ENCODE measurements at regions not wholly inside any gene's neighbourhood (a gene's known extent, or its start where the extent isn't known, plus 50 kb on each side); places are given as distances from the start of the nearest gene placed in this dataset.

DNA sequence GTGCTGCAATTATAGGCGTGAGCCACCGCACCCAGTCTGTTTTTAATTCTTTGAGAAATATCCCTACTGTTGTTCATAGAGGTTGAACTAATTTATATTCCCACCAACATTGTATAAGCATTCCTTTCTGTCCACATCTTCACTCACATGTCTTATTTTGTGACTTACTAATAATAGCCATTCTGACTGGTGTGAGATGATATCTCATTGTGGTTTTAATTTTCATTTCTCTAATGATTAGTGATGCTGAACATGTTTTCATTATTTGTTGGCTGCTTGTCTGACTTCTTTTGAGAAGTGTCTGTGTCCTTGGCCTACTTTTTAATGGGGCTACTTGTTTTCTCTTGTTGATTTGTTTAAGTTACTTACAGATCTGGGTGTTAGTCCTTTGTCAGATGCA is 310.9 kb upstream of the MAOA start:
- no peak for DNase-seq (ENCODE audit: low spot score)
- no peak overlapping the region for H3K4me3 Mint-ChIP-seq (ENCODE audit: unreplicated experiment)
- H3K9me3 Mint-ChIP-seq (ENCODE audit: low read depth) = peaks cover 2% of the 10 kb centered on the region
- TF ChIP-seq, protein P1, sequence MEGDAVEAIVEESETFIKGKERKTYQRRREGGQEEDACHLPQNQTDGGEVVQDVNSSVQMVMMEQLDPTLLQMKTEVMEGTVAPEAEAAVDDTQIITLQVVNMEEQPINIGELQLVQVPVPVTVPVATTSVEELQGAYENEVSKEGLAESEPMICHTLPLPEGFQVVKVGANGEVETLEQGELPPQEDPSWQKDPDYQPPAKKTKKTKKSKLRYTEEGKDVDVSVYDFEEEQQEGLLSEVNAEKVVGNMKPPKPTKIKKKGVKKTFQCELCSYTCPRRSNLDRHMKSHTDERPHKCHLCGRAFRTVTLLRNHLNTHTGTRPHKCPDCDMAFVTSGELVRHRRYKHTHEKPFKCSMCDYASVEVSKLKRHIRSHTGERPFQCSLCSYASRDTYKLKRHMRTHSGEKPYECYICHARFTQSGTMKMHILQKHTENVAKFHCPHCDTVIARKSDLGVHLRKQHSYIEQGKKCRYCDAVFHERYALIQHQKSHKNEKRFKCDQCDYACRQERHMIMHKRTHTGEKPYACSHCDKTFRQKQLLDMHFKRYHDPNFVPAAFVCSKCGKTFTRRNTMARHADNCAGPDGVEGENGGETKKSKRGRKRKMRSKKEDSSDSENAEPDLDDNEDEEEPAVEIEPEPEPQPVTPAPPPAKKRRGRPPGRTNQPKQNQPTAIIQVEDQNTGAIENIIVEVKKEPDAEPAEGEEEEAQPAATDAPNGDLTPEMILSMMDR (IDR thresholded peaks at IDR 0.05) = no peak
- peaks cover 2% of the 10 kb centered on the region for H3K27me3 Mint-ChIP-seq (ENCODE audit: low read depth)
- no peaks in the 10 kb centered on the region for H3K36me3 Mint-ChIP-seq (ENCODE audit: low read depth)
- H3K4me1 Mint-ChIP-seq (ENCODE audit: low read depth) = no peaks in the 10 kb centered on the region
- H3K27ac Mint-ChIP-seq (ENCODE audit: unreplicated experiment) = no peak overlapping the region

DNA sequence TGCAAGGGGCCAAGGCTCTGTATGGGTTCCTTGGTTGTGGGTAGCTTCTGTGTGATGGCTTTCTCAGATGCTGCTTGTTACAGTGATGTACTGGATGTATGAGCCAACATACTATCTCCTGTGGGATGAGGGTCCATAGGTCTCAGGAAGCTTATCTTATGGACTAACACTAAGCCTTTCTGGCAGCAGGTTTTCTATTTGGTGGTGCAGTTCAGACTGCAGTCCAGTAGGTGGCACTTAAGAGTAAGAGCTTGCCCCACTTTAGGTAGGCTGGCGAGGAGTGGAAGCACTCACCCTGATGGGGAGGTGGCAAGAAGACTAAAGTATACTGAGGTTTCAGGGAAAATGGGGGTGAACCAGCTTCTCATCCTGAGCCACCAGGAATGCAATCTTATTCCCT is 306.7 kb upstream of the MAOA start:
- DNase-seq (ENCODE audit: low spot score) = no peak
- H3K27ac Mint-ChIP-seq (ENCODE audit: unreplicated experiment) = no peak overlapping the region
- H3K9me3 Mint-ChIP-seq (ENCODE audit: low read depth) = no peaks in the 10 kb centered on the region
- TF ChIP-seq, protein P1 (IDR thresholded peaks at IDR 0.05) = peak; percentile 67
- no peaks in the 10 kb centered on the region for H3K4me1 Mint-ChIP-seq (ENCODE audit: low read depth)
- H3K4me3 Mint-ChIP-seq (ENCODE audit: unreplicated experiment) = no peak overlapping the region
- peaks cover 2% of the 10 kb centered on the region for H3K27me3 Mint-ChIP-seq (ENCODE audit: low read depth)
- no peaks in the 10 kb centered on the region for H3K36me3 Mint-ChIP-seq (ENCODE audit: low read depth)

DNA sequence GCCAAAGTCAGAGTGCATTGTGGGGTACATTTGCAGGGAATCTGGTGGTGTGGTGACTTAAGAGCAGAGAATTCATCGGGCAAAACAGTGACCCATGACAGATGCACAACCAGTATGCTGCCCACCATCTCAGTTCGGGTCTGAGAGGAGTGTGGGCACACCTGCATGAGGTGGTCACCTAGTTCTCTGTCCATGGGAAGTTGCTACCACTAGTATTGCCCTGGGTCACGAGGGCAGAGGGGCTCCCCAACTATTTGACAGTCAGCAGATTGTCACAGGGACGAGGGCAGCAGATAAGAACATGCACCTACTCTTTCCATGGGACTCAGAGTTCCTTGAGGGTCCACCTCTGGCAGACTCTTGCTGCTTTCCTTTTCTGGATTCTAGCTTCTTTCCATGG is 305.2 kb upstream of the MAOA start:
- Mint-ChIP-seq H3K9me3 (ENCODE audit: low read depth) (no peaks in the 10 kb centered on the region), H3K4me3 (ENCODE audit: unreplicated experiment) (no peak overlapping the region), H3K36me3 (ENCODE audit: low read depth) (no peaks in the 10 kb centered on the region), H3K27me3 (ENCODE audit: low read depth) (peaks cover 2% of the 10 kb centered on the region), H3K27ac (ENCODE audit: unreplicated experiment) (no peak overlapping the region), H3K4me1 (ENCODE audit: low read depth) (no peaks in the 10 kb centered on the region)
- DNase-seq (ENCODE audit: low spot score) = no peak
- TF ChIP-seq, protein P1 (IDR thresholded peaks at IDR 0.05) = no peak

DNA sequence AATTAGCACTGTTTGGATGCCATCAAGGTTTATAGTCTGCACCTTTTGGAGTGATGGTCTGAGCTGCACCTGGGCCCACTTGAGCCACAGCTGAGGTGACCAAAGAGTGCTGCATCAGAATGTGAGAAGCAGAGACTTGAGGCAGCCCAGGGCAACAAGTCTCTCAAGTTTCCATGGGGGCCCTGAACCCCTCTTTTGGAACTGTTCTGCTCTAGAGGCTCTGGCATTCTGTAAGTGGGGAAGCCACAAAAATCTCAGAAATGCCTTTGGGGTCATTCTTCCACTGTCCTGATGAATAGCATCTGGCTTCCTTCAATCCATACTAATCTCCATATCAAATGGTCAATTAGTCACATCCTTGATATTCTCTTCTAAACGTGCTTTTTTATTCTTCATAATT is 298.4 kb upstream of the MAOA start:
- no peaks in the 10 kb centered on the region for H3K36me3 Mint-ChIP-seq (ENCODE audit: low read depth)
- no peak overlapping the region for H3K27ac Mint-ChIP-seq (ENCODE audit: unreplicated experiment)
- TF ChIP-seq, protein P1 (IDR thresholded peaks at IDR 0.05) = no peak
- no peak for DNase-seq (ENCODE audit: low spot score)
- H3K4me3 Mint-ChIP-seq (ENCODE audit: unreplicated experiment) = no peak overlapping the region
- no peaks in the 10 kb centered on the region for H3K4me1 Mint-ChIP-seq (ENCODE audit: low read depth)
- H3K27me3 Mint-ChIP-seq (ENCODE audit: low read depth) = no peaks in the 10 kb centered on the region
- H3K9me3 Mint-ChIP-seq (ENCODE audit: low read depth) = no peaks in the 10 kb centered on the region

DNA sequence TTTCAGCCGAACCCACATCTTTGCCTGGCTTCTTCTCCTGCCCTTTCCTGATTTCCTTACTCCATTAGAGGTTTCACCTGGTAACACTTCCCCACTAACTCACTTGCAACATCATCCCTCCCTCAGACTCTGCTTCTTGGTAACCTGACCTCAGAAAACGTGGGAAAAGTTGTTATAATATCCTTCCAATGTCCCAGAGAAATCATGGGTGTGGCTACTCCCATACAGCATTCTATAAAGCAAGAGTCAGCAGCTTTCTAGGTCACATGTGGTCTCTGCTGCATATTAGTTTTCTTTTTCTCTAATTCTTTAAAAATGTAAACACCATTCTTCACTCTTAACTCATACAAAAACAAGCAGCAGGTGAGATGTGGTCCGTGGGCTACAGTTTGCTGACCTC is 283.1 kb upstream of the MAOA start:
- Mint-ChIP-seq H3K27ac (ENCODE audit: unreplicated experiment) (no peak overlapping the region), H3K4me3 (ENCODE audit: unreplicated experiment) (no peak overlapping the region), H3K9me3 (ENCODE audit: low read depth) (peaks cover 12% of the 10 kb centered on the region), H3K4me1 (ENCODE audit: low read depth) (no peaks in the 10 kb centered on the region), H3K27me3 (ENCODE audit: low read depth) (no peaks in the 10 kb centered on the region), H3K36me3 (ENCODE audit: low read depth) (no peaks in the 10 kb centered on the region)
- no peak for DNase-seq (ENCODE audit: low spot score)
- TF ChIP-seq, protein P1 (IDR thresholded peaks at IDR 0.05) = no peak

Measured in chondrocyte (in vitro differentiated cells).